ENCODE measurements at regions not wholly inside any gene's neighbourhood (a gene's known extent, or its start where the extent isn't known, plus 50 kb on each side); places are given as distances from the start of the nearest gene placed in this dataset.
A peak's percentile ranks its signal among the peaks of the same experiment; 100 is the strongest.

DNA sequence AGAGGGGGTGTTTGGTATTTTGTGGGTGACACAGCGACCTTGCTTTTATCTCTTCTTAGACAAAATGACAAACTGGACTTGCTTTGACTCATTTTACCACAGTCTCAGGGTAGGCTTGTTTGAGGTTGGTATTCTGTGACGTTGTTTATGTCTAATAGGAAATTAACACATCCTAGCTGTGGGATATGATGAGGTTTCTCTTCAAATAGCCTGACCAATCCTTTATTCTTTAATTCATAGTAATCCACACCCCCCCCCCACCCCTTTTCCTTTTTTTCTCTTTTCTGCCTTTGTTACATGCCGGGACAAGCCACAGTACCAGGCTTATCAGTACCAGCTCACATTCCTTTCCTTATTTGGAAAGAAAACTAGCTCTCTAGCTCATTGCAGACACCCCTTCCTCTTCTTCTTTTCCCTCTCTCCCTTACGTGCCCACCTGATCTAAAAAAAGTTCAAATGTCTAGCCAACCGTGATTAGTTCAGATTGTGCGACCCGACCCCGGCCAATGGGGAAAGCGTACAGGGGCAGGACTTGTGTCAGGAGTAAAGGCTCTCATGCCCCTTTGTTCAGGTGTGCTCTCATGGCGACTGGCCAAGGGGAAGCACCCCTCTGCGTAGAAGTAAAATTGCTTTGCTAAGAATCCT, 52.2 kb upstream of the PTPRM start (continued):
- no peak for TF ChIP-seq ATF1 (CRISPR knock-in tag; IDR thresholded peaks at IDR 0.05)
- TF ChIP-seq AGO2 (optimal IDR thresholded peaks at IDR 0.05; ENCODE audit: low read depth, low read length), result no peak
- TF ChIP-seq, protein P1, sequence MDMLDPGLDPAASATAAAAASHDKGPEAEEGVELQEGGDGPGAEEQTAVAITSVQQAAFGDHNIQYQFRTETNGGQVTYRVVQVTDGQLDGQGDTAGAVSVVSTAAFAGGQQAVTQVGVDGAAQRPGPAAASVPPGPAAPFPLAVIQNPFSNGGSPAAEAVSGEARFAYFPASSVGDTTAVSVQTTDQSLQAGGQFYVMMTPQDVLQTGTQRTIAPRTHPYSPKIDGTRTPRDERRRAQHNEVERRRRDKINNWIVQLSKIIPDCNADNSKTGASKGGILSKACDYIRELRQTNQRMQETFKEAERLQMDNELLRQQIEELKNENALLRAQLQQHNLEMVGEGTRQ (IDR thresholded peaks at IDR 0.05; ENCODE audit: low read depth, low read length), result no peak
- TF ChIP-seq, protein P1 (CRISPR knock-in tag; IDR thresholded peaks at IDR 0.05; ENCODE audit: borderline replicate concordance), result no peak

DNA sequence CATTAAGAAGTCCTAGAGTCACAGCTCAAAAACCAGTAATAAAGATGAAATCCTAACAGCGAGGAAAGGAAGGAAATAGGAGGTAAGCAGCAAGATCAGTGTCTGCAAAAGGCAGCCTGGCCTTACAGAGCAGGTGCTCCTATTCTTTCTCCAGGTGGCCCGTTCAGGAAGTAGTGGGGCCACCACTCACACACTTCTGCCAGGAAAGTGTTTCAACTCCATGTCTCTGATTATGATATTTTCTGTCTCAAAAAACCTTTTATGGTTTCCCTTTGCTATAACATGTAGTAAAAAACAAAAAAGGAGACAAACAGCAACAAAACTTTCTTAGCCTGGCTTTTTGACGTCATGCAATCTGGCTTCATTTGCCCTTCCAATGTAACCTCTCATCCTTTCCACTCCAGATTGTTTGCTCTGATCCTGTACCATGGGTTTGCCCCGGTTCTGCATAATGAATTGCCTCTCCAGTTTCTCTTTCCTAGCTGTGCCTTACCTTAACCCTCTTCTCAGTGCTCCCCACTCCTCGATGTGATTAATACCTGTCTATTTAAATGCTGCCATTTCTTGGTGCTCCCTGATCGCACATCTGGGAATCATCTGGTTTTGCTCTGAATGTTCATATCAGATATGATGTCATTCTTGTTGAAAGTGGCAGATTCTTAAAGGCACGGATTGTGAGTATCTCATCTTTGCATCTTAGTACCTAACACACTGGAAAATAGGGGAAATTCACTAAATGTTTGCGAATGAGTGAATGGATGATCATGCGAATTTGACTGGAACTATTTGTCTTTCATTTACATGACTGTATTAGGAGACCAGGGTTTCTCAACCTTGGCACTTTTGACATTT, 50.6 kb upstream of the PTPRM start:
- in situ Hi-C loops (cut with HindIII; ENCODE audit: extremely low pct_ligation_motif_present, low pct_unique_long_range_greater_than_20kb), result no loop called here
- CTCF ChIA-PET (ENCODE audit: low intra/inter-chr PET ratio, low total read pairs), result no interaction called here
- no peak overlapping the region for H3K27ac ChIP-seq (ENCODE audit: extremely low read length, insufficient read depth, low read length)
- TF ChIP-seq CREB1 (IDR thresholded peaks at IDR 0.05) (peak; percentile 25; the same call in 1 of the 2 replicates), CREB1 (CRISPR knock-in tag; IDR thresholded peaks at IDR 0.05) (no peak), ATF7 (IDR thresholded peaks at IDR 0.05) (peak; percentile 63), ATF7 (CRISPR knock-in tag; IDR thresholded peaks at IDR 0.05) (no peak), CCDC6 (CRISPR knock-in tag; IDR thresholded peaks at IDR 0.05) (no peak), ZNF256 (CRISPR knock-in tag; conservative IDR thresholded peaks at IDR 0.05) (no peak)
- TF ChIP-seq, protein P2, sequence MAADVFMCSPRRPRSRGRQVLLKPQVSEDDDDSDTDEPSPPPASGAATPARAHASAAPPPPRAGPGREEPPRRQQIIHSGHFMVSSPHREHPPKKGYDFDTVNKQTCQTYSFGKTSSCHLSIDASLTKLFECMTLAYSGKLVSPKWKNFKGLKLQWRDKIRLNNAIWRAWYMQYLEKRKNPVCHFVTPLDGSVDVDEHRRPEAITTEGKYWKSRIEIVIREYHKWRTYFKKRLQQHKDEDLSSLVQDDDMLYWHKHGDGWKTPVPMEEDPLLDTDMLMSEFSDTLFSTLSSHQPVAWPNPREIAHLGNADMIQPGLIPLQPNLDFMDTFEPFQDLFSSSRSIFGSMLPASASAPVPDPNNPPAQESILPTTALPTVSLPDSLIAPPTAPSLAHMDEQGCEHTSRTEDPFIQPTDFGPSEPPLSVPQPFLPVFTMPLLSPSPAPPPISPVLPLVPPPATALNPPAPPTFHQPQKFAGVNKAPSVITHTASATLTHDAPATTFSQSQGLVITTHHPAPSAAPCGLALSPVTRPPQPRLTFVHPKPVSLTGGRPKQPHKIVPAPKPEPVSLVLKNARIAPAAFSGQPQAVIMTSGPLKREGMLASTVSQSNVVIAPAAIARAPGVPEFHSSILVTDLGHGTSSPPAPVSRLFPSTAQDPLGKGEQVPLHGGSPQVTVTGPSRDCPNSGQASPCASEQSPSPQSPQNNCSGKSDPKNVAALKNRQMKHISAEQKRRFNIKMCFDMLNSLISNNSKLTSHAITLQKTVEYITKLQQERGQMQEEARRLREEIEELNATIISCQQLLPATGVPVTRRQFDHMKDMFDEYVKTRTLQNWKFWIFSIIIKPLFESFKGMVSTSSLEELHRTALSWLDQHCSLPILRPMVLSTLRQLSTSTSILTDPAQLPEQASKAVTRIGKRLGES (CRISPR knock-in tag; IDR thresholded peaks at IDR 0.05; ENCODE audit: borderline replicate concordance), result no peak
- TF ChIP-seq, protein P3, sequence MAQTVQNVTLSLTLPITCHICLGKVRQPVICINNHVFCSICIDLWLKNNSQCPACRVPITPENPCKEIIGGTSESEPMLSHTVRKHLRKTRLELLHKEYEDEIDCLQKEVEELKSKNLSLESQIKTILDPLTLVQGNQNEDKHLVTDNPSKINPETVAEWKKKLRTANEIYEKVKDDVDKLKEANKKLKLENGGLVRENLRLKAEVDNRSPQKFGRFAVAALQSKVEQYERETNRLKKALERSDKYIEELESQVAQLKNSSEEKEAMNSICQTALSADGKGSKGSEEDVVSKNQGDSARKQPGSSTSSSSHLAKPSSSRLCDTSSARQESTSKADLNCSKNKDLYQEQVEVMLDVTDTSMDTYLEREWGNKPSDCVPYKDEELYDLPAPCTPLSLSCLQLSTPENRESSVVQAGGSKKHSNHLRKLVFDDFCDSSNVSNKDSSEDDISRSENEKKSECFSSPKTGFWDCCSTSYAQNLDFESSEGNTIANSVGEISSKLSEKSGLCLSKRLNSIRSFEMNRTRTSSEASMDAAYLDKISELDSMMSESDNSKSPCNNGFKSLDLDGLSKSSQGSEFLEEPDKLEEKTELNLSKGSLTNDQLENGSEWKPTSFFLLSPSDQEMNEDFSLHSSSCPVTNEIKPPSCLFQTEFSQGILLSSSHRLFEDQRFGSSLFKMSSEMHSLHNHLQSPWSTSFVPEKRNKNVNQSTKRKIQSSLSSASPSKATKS (CRISPR knock-in tag; IDR thresholded peaks at IDR 0.05), result no peak
- TF ChIP-seq, protein P4, sequence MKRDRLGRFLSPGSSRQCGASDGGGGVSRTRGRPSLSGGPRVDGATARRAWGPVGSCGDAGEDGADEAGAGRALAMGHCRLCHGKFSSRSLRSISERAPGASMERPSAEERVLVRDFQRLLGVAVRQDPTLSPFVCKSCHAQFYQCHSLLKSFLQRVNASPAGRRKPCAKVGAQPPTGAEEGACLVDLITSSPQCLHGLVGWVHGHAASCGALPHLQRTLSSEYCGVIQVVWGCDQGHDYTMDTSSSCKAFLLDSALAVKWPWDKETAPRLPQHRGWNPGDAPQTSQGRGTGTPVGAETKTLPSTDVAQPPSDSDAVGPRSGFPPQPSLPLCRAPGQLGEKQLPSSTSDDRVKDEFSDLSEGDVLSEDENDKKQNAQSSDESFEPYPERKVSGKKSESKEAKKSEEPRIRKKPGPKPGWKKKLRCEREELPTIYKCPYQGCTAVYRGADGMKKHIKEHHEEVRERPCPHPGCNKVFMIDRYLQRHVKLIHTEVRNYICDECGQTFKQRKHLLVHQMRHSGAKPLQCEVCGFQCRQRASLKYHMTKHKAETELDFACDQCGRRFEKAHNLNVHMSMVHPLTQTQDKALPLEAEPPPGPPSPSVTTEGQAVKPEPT (CRISPR knock-in tag; IDR thresholded peaks at IDR 0.05; ENCODE audit: low read depth), result no peak

More for the DNA sequence above, 50.6 kb upstream of the PTPRM start:
- Histone ChIP-seq H3K9ac (ENCODE audit: insufficient read depth, low read depth, low read length) (no peak overlapping the region), H4K20me1 (ENCODE audit: insufficient read depth, low read length) (no peaks in the 10 kb centered on the region), H3K4me1 (ENCODE audit: insufficient read depth, low read length) (no peaks in the 10 kb centered on the region), H3K27me3 (ENCODE audit: control insufficient read depth in 1 of 2, insufficient read depth in 2 of 2, low read length in 2 of 2) (peaks cover 3 to 12% of the 10 kb centered on the region in 2 experiments; a peak in 2 of 5 replicates), H2AFZ (ENCODE audit: low read length) (no peak overlapping the region), H3K4me3 (replicated peaks in 1 of 3; ENCODE audit: insufficient read depth in 1 of 3, low read depth in 2 of 3, low read length in 3 of 3) (no peak overlapping the region), H3K79me2 (ENCODE audit: insufficient read depth, low read length) (no peaks in the 10 kb centered on the region), H3K36me3 (replicated peaks in 1 of 2; ENCODE audit: control insufficient read depth in 1 of 2, insufficient read depth in 2 of 2, low read length in 2 of 2) (no peaks in the 10 kb centered on the region), H3K9me3 (ENCODE audit: low read length) (no peaks in the 10 kb centered on the region), H3K4me2 (ENCODE audit: low read depth, low read length) (no peak overlapping the region)
- WGBS (ENCODE audit: low lambda C conversion rate), result 32% methylated on average over 9 of the region's 9 CpGs
- POLR2A ChIA-PET, result no interaction called here
- intact Hi-C loops (cut with micrococcal nuclease; ENCODE audit: unreplicated experiment), result no loop called here
- ATAC-seq, result no peak
- no peak for DNase-seq (ENCODE audit: low spot score)
- FAIRE-seq, result no peak
- no TSS peak for BruUV-seq (replicated peaks)
